GM19035 (cell line): ENCODE measurements at regions not wholly inside any gene's neighbourhood (a gene's known extent, or its start where the extent isn't known, plus 50 kb on each side); places are given as distances from the start of the nearest gene placed in this dataset.
"Not testable (repeated sequence)": the region's sequence is repeated elsewhere in the genome, so short reads cannot be mapped to it uniquely, and the experiment has no call there.

ENCODE experiments used
- ATAC-seq: cut with Tn5 transposase; IDR thresholded peaks from one replicate; pipeline ENCODE4 v1.9.1; 2021; ENCODE audit not compliant: unreplicated experiment

GRCh38 chr6:132061381-132061780 is 110.2 kb upstream of the CCN2 start:
- no peak for ATAC-seq

GRCh38 chr6:132060591-132060990 is 109.4 kb upstream of the CCN2 start:
- no peak for ATAC-seq

- ATAC-seq = no peak
Observed at GRCh38 chr6:132058975-132059374, 107.8 kb upstream of the CCN2 start.

DNA sequence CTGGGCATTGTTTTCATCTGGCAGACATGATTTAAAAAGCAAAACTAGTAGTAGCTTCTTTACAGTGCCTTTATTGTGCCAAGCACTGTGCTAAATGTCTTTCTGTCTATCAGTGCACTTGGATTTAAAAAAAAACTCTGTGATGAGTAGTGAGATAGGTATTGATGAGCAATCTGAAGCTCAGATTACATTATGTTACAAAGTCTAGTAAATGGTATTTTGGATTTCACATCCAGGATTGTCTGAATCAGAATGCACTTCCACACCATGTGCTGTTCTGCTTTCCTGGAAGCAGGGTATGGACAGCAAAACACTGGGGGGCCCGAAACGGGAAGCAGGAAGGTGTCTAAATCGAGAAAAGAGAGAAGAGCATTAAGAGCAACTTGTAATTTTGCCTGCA is 103.4 kb upstream of the CCN2 start:
- no peak for ATAC-seq

- no peak for ATAC-seq
Observed at GRCh38 chr6:132053511-132053910, 102.3 kb upstream of the CCN2 start.

- no peak for ATAC-seq
Observed at GRCh38 chr6:132052096-132052495, 100.9 kb upstream of the CCN2 start.

DNA sequence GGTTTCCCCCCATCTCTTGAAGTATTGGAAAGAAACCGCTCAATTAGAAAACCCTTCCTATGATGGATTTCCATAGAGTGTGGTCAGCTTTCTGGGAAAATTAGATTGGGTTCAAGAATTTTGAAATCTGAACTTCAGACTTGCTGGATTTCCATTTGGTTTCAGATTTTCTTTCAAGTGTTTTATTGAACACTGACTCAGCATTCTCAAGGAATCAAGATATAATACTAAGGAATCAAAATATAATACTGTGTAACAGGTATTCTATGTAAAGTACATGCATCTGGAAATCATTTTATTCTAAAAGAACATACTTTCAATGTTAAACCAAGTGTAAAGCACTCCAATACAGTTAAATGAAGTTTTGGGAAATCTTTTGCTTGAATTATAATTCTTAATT is 94.7 kb upstream of the CCN2 start:
- ATAC-seq = no peak

DNA sequence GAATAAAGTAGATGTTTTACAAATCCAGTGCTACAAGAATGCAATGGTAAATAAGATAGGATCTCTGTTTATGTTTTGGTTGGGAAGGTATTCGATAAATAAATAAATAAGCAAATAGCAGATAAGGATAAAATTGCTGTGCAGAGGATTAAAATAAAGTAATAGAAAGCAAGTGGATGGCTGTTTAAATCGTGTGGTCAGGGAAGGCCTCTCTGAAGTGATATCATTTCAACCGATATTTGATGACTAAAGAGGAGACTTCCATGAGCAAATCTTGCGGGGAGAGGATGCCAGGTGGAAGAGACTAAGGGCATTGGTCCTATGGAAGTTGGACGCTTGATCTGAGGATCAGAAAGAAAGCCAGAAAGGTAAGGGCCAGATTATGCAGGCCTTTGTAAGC is 92.0 kb upstream of the CCN2 start:
- ATAC-seq = no peak

DNA sequence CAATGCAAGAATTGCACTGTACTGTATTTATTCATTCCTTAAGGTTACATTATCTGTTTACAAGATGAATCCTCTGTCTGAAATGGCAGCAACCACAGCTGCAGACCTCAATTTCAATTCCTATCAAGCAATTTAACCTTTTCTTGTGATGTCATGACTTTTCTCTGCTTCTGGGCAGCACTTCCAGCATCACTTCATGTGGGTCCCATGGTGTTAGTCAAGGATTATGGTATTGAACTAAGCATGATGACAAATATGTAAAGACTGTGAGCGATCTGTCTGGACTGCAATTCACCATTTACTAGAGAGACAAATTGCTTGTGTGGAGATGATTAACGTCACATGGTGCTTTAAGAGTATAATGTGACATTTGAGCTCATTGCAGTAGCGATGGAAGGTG is 90.5 kb upstream of the CCN2 start:
- ATAC-seq = no peak

DNA sequence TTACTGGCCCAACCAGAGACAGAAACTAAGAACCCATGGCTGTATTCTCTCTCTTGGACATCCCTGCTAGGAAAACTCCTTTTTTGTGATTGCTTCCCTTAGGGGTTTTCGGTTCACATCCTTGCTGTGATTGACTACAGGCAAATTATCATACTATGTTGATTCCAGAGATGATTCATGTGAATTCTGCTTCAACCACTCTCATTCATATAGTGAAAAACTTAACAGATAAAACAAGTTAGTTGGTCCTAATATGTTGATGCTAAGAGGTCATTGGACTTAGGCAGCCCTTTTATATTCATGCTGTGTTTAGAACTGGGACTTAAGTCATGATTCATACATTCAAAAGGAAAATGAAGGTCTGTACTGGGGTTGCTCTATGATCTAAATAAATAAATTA is 76.9 kb upstream of the CCN2 start:
- ATAC-seq = no peak

GRCh38 chr6:132025468-132025867 is 74.3 kb upstream of the CCN2 start:
- ATAC-seq = no peak

DNA sequence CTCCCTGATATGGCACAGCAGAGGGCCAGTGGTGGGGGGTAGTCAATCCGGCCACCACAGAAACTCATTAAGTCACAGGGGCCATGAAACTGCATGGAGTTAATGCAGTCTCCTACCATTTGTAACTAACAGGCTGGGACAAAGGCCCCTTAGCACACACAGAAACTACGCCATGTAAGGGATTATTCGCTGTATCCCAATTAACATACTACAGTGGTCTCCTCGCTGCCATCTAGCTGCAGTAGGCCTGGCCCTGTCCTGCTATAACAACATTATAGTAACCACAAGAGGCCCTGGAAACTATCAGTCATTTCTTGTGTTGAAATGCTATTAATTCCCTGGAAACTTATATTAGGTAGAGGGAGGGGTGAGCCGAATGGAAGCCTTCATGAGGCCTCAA is 72.3 kb upstream of the CCN2 start:
- no peak for ATAC-seq

- no peak for ATAC-seq
Observed at GRCh38 chr6:132021552-132022375, 70.6 kb upstream of the CCN2 start.

- ATAC-seq = not testable (repeated sequence)
Observed at GRCh38 chr6:132020918-132021317, 69.7 kb upstream of the CCN2 start.

DNA sequence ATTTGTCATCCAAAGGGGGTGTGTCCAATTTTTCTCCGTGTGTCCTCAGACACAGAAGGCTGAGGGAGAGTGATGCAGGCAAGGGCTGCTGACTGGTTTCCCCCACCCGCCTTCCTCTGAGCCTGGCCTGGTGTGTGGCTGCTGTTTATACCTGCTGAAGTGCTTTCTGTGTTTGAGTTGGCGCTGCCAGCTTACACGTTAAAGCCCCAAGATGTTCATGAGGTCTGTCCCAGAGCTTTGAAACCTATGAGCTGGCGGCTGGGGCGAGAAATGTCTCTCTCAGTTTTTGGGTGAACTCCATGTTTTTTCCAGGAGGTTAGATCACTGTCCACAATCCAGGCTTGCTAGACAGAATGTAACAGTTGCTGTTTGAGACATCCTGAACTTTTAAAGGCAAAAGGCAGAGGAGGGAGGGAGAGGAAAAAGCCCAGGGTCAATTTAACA is 69.0 kb upstream of the CCN2 start:
- ATAC-seq = no peak

- no peak for ATAC-seq
Observed at GRCh38 chr6:132019586-132019985, 68.4 kb upstream of the CCN2 start.

DNA sequence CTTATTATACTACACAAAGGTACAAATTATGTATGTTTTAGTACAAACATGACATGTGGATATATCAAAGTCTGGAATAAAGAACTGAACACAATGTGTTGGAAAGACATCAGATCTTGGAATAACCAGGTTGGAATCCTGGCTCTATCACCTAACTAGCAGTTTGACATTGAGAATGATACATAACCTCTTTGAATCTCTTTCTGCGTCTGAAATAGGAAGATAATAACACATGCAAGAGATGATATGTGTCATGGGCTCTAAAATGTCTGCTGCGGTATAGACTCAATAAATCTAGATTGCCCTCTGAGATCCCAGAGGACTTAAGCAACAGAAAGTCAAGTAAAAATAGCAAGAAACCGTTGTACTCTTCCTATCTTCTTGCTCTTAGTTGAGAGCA is 66.8 kb upstream of the CCN2 start:
- ATAC-seq = no peak

DNA sequence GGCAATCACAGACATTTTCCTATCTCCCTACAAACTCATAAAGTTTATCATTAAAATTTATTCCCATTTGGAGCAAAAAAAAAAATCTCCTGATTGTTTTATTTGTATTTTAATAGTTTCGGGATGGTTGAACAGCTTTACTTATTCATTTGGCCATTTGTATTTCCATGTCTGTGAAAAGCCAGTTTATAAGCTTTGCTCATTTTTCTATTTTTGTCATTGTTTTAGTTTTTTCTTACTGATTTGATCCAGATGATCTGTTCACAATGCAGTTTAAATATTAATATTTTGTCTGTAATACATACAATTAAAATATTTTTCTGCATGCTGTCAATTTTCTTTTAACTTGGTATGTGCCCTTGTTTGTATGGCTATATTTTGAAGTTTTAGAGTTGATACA is 65.2 kb upstream of the CCN2 start:
- no peak for ATAC-seq

DNA sequence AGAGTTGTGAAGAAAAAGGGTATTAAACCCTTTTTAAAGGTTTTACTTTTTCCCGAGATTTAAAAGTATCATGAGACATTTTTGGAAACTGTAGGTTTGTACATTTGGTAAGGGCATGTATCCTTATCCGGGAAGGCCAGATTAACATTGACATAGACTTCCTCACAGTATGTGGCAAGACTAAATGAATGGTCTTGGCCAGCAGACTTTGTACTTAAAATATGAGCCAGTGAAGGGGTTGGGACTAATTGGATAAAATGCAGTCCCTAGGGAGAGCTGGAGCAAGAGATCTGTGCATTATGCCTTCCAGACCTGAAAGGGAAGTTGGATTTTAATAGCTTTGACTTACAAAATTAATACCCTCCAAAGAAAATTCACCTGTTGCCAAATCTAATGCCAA is 60.4 kb upstream of the CCN2 start:
- ATAC-seq = no peak

DNA sequence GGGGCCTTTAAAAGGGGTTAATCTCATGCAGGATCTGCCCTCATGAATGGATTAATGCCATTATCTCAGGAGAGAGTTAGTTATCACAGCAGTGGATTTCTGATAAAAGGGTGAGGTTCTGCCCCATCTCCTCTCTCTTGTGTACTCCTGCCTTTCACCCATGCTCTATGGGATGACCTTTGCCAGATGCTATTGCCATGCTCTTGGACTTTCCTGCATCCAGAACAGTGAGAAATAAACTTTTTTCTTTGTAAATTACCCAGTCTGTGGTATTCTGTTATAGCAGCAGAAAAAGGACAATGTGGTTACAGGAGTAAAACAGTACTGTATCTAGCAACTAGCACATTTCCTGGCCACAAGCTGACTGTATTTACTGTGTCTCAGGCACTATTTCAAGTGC is 58.0 kb upstream of the CCN2 start:
- no peak for ATAC-seq

GRCh38 chr6:132007474-132008190 is 56.5 kb upstream of the CCN2 start:
- ATAC-seq = no peak

DNA sequence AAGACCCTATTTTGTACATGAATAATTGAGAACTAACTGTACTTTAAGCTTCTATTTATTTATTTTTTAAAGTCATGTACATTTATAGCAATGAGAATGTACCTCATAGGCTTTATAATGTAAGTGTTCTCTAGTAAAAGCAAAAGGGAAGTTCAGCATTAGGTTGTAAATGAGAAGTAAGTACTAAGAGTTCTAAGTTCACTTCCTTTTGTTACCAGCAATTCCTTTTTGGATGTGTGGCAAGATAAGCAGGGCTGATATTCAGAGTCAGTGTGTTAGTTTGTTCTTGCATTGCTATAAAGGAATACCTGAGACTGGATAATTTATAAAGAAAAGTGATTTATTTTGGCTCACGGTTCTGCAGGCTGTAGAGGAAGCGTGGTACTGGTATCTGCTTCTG is 54.0 kb upstream of the CCN2 start:
- ATAC-seq = no peak

GRCh38 chr6:132004668-132005067 is 53.5 kb upstream of the CCN2 start:
- ATAC-seq = no peak
